WTC11 (cell line): ENCODE measurements at regions not wholly inside any gene's neighbourhood (a gene's known extent, or its start where the extent isn't known, plus 50 kb on each side); places are given as distances from the start of the nearest gene placed in this dataset.
A peak's percentile ranks its signal among the peaks of the same experiment; 100 is the strongest.
"Not testable (repeated sequence)": the region's sequence is repeated elsewhere in the genome, so short reads cannot be mapped to it uniquely, and the experiment has no call there.

Experiments used
- ATAC-seq: fragments of 200-7000 bp; cut with Tn5 transposase; 2 replicates; pipeline ENCODE4 v1.10.0; 2021; ENCODE audit warnings: mild to moderate bottlenecking, moderate library complexity
- CTCF ChIA-PET: fragments of 300-600 bp; sonication (Branson Sonifier 250); formaldehyde crosslinking; loops from one replicate; lab custom pipeline; 2021; ENCODE audit warnings: antibody characterized with exemption; lab: Charles Lee
- POLR2A ChIA-PET: fragments of 350-600 bp; sonication (Branson Sonifier 250); formaldehyde crosslinking; loops from one replicate; lab custom pipeline; 2021; ENCODE audit warnings: antibody characterized with exemption; lab: Charles Lee
- DNase-seq: peaks from one replicate; pipeline ENCODE4 v3.0.0; 2021; ENCODE audit warnings: low spot score
- H3K27ac Mint-ChIP-seq: 2 replicates; pipeline ENCODE4 v1.8.0; 2021; ENCODE audit warnings: mixed read lengths
- H3K27me3 Mint-ChIP-seq: 2 replicates; pipeline ENCODE4 v1.8.0; 2021; ENCODE audit warnings: low read depth, mild to moderate bottlenecking, moderate library complexity, mixed read lengths
- H3K36me3 Mint-ChIP-seq: 2 replicates; pipeline ENCODE4 v1.8.0; 2021; ENCODE audit warnings: mixed read lengths
- H3K4me1 Mint-ChIP-seq: 2 replicates; pipeline ENCODE4 v1.8.0; 2022; ENCODE audit warnings: mixed read lengths
- H3K4me3 Mint-ChIP-seq: 2 replicates; pipeline ENCODE4 v1.8.0; 2021; ENCODE audit warnings: mild to moderate bottlenecking, moderate library complexity, mixed read lengths
- H3K9me3 Mint-ChIP-seq: 2 replicates; pipeline ENCODE4 v1.8.0; 2021; ENCODE audit warnings: mixed read lengths
- AFF4 ChIP-seq: sonication (generic); formaldehyde crosslinking; IDR thresholded peaks from 2 replicates; pipeline ENCODE4 v1.8.1; 2023; ENCODE audit warnings: mild to moderate bottlenecking, missing genetic modification reagents, borderline replicate concordance
- CDX4 ChIP-seq: fragments of 250-450 bp; sonication (Bioruptor Pico); IDR thresholded peaks from 2 replicates; pipeline ENCODE4 v1.9.0; 2021; ENCODE audit warnings: moderate library complexity, mild to moderate bottlenecking, inconsistent platforms, borderline replicate concordance
- CREB1 ChIP-seq: sonication (generic); formaldehyde crosslinking; IDR thresholded peaks from 2 replicates; pipeline ENCODE4 v1.8.0; 2023; ENCODE audit warnings: mild to moderate bottlenecking, missing genetic modification reagents
- ESRRA ChIP-seq: sonication (generic); formaldehyde crosslinking; IDR thresholded peaks from 2 replicates; pipeline ENCODE4 v1.8.1; 2022; ENCODE audit warnings: mild to moderate bottlenecking, missing genetic modification reagents, borderline replicate concordance
- FOXK1 ChIP-seq: sonication (generic); formaldehyde crosslinking; IDR thresholded peaks from 2 replicates; pipeline ENCODE4 v1.8.0; 2022; ENCODE audit warnings: mild to moderate bottlenecking, moderate library complexity, missing genetic modification reagents
- GTF2I ChIP-seq: fragments of 250-450 bp; sonication (Bioruptor Pico); conservative IDR thresholded peaks from 2 replicates; pipeline ENCODE4 v1.4.0; 2021; ENCODE audit warnings: mild to moderate bottlenecking
- KAT7 ChIP-seq: sonication (generic); formaldehyde crosslinking; IDR thresholded peaks from 2 replicates; pipeline ENCODE4 v1.8.1; 2023; ENCODE audit warnings: missing genetic modification reagents, mild to moderate bottlenecking, borderline replicate concordance
- MYBL2 ChIP-seq: sonication (generic); formaldehyde crosslinking; IDR thresholded peaks from 2 replicates; pipeline ENCODE4 v1.8.1; 2023; ENCODE audit warnings: mild to moderate bottlenecking, moderate library complexity, missing genetic modification reagents
- NR3C1 ChIP-seq: sonication (generic); formaldehyde crosslinking; conservative IDR thresholded peaks from 2 replicates; pipeline ENCODE4 v1.8.1; 2023; ENCODE audit warnings: low read depth, mild to moderate bottlenecking, missing genetic modification reagents
- PRDM15 ChIP-seq: sonication (generic); formaldehyde crosslinking; IDR thresholded peaks from 2 replicates; pipeline ENCODE4 v1.8.0; 2022; ENCODE audit warnings: missing genetic modification reagents
- PRRX2 ChIP-seq: fragments of 250-450 bp; sonication (Bioruptor Pico); IDR thresholded peaks from 2 replicates; pipeline ENCODE4 v1.8.0; 2021; ENCODE audit warnings: mild to moderate bottlenecking
- USF1 ChIP-seq: sonication (generic); formaldehyde crosslinking; IDR thresholded peaks from 2 replicates; pipeline ENCODE4 v1.8.0; 2022; ENCODE audit warnings: mild to moderate bottlenecking, missing genetic modification reagents
- ZBTB43 ChIP-seq: sonication (generic); formaldehyde crosslinking; IDR thresholded peaks from 2 replicates; pipeline ENCODE4 v1.8.1; 2023; ENCODE audit warnings: mild to moderate bottlenecking, missing genetic modification reagents
- ZNF423 ChIP-seq: fragments of 250-450 bp; sonication (Bioruptor Pico); IDR thresholded peaks from 2 replicates; pipeline ENCODE4 v2.1.2; 2022; ENCODE audit warnings: mild to moderate bottlenecking, moderate library complexity
- ZNF671 ChIP-seq: fragments of 250-450 bp; sonication (Bioruptor Pico); IDR thresholded peaks from 2 replicates; pipeline ENCODE4 v1.8.0; 2021; ENCODE audit warnings: mild to moderate bottlenecking

- TF ChIP-seq USF1 (CRISPR knock-in tag): no peak
Observed at GRCh38 chr9:102225841-102226441, 487.5 kb upstream of the GRIN3A start (continued).

GRCh38 chr9:102223320-102224136 lies 485.1 kb upstream of the GRIN3A start:
- DNase-seq: peak; percentile 75
- Mint-ChIP-seq H3K27ac (peak overlapping the region; percentile 94), H3K4me3 (peak overlapping the region; percentile 95)
- CTCF ChIA-PET, ATAC-seq, POLR2A ChIA-PET, H3K9me3 Mint-ChIP-seq, H3K36me3 Mint-ChIP-seq, H3K4me1 Mint-ChIP-seq, H3K27me3 Mint-ChIP-seq: not testable (repeated sequence)
- 0 out of 2 replicates have a peak, but pooled peaks have one; percentile 43 for TF ChIP-seq KAT7 (CRISPR knock-in tag)
- TF ChIP-seq FOXK1 (CRISPR knock-in tag): peak; percentile 56; the same call in 1 of the 2 replicates

- DNase-seq (no peak), ATAC-seq (no peak)
- Mint-ChIP-seq H3K36me3 (no peaks in the 10 kb centered on the region), H3K9me3 (no peaks in the 10 kb centered on the region), H3K4me1 (peaks cover 4% of the 10 kb centered on the region), H3K4me3 (no peak overlapping the region), H3K27me3 (no peaks in the 10 kb centered on the region), H3K27ac (no peak overlapping the region)
- POLR2A ChIA-PET: no interaction called here
- CTCF ChIA-PET: no interaction called here
- TF ChIP-seq CDX4 (CRISPR knock-in tag): no peak
- no peak for TF ChIP-seq NR3C1 (CRISPR knock-in tag)
- TF ChIP-seq PRRX2 (CRISPR knock-in tag): no peak
- no peak for TF ChIP-seq ZBTB43
- TF ChIP-seq GTF2I (CRISPR knock-in tag): no peak
- no peak for TF ChIP-seq ZNF671 (CRISPR knock-in tag)
- TF ChIP-seq PRDM15 (CRISPR knock-in tag): no peak
- no peak for TF ChIP-seq MYBL2 (CRISPR knock-in tag)
- no peak for TF ChIP-seq ESRRA (CRISPR knock-in tag)
- no peak for TF ChIP-seq AFF4
- no peak for TF ChIP-seq CREB1 (CRISPR knock-in tag)
- TF ChIP-seq ZNF423: no peak
Observed at GRCh38 chr9:102209176-102209575, 470.7 kb upstream of the GRIN3A start.
